ENCODE measurements at regions not wholly inside any gene's neighbourhood (a gene's known extent, or its start where the extent isn't known, plus 50 kb on each side); places are given as distances from the start of the nearest gene placed in this dataset.
"Not testable (repeated sequence)": the region's sequence is repeated elsewhere in the genome, so short reads cannot be mapped to it uniquely, and the experiment has no call there.

DNA sequence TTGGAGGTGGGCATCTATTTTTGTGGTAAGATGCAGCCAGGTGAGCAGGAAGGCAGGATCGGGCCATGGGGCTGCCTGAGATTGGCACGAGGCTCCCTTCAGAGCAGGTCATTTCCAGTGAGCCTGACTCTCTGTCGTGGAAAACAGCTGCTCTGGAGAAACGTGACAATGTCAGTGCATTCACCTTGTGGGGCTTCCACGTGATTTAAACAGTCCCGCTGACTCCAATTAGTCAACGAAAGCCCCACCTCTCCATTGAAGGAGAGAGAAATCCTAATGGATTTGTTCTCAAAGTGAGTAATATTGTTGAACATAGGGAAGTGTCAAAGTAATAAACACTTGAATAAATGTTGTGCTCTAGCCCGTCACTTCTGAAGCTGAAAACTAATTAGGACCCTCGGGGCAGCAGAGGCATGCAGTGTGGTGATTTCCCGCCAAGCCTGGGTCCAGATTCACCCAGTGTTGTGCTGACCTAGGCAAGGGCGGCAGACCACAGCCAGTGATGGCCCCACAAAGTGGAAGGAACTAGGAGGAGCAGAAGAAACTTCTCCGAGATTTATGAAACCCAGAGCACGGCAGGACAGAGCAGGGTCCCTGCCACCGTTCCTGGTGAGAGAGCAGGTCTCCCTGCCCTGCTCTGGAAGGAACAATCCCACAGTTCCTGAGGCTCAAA is 172.5 kb upstream of the C1orf174 start:
- Histone ChIP-seq H3K4me3 (no peak overlapping the region), H3K27me3 (peaks cover 82% of the 10 kb centered on the region), H3K9me3 (no peaks in the 10 kb centered on the region), H3K27ac (no peak overlapping the region), H3K4me1 (no peaks in the 10 kb centered on the region), H3K36me3 (no peaks in the 10 kb centered on the region)
- TF ChIP-seq POLR2A (IDR thresholded peaks at IDR 0.05) (no peak), POLR2AphosphoS5 (IDR thresholded peaks at IDR 0.05) (no peak)
- 28 to 40% methylated on average over 8 to 13 of the region's 14 CpGs for WGBS, 2 donors (ENCODE audit: low coverage in 1 of 2)
- no peak for ATAC-seq

DNA sequence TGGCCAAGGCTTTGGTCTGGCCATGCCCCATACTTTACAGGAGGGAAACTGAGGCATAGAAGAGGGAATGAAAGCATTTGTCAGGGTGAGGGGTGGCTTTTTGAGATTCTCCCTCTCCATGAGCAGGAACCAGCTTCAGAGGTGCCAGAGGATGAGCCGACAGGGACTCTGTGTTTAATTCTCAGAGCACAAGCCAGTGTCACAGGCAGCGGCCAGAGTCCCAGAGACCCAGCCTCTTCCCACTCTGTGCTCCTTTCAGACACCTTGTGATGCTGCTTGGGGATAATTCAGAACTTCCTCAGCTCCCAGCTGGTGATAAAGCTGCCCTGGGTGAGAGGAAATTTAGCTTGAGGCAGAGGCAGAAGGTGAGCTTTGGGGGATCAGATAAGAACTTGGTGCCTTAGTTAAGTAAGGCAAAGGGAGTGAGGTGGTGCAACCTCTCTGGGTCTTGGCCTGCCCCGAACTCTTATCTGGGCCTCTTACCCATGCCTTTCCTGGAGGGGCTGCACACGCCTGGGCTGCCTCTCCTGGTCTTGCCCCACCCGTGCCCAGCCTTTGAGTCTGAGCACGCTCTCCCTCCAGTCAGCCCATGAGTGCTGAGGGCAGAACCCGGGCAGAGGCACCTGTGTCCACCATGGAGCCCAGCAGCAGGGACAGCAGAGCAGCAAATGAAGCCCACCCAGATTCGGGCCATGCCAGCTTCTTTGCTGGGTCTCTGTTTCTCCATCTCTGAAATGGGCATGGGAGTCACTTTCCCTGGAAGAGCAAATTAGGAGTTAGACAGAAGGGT is 175.6 kb upstream of the C1orf174 start:
- no peaks in the 10 kb centered on the region for H3K36me3 ChIP-seq
- H3K27ac ChIP-seq, result no peak overlapping the region
- no peak overlapping the region for H3K4me3 ChIP-seq
- no peaks in the 10 kb centered on the region for H3K9me3 ChIP-seq
- no peaks in the 10 kb centered on the region for H3K4me1 ChIP-seq
- no peak for ATAC-seq
- H3K27me3 ChIP-seq, result peaks cover 81% of the 10 kb centered on the region
- TF ChIP-seq EP300 (IDR thresholded peaks at IDR 0.05) (no peak), POLR2A (IDR thresholded peaks at IDR 0.05) (no peak), POLR2AphosphoS5 (IDR thresholded peaks at IDR 0.05) (no peak)
- TF ChIP-seq, protein P1, sequence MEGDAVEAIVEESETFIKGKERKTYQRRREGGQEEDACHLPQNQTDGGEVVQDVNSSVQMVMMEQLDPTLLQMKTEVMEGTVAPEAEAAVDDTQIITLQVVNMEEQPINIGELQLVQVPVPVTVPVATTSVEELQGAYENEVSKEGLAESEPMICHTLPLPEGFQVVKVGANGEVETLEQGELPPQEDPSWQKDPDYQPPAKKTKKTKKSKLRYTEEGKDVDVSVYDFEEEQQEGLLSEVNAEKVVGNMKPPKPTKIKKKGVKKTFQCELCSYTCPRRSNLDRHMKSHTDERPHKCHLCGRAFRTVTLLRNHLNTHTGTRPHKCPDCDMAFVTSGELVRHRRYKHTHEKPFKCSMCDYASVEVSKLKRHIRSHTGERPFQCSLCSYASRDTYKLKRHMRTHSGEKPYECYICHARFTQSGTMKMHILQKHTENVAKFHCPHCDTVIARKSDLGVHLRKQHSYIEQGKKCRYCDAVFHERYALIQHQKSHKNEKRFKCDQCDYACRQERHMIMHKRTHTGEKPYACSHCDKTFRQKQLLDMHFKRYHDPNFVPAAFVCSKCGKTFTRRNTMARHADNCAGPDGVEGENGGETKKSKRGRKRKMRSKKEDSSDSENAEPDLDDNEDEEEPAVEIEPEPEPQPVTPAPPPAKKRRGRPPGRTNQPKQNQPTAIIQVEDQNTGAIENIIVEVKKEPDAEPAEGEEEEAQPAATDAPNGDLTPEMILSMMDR (IDR thresholded peaks at IDR 0.05), result no peak
- 33% methylated on average over 2 of the region's 8 CpGs; no CpG with 5 or more reads in 1 of the 2 donors for WGBS, 2 donors (ENCODE audit: low coverage in 1 of 2)

DNA sequence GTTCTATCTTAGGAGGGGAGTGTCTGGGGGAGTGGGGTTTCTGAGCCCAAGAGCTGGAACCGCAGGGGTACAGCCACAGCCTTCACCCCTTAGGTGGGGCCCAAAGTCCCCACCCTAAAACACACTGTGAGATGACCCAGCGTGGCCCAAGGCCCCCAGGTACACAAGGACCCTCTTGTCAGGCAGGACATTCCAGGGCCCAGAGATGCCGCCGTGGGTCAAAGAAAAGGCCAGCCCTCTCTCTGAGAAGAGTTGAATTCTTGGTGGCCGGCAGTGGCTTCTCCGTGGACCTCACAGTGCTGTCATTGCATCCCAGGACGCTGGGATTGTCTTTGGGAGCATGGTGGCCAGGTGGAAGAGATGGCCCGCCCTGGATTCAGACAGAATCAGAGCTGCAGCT is 176.3 kb upstream of the C1orf174 start:
- H3K27ac ChIP-seq, result no peak overlapping the region
- WGBS, 2 donors (ENCODE audit: low coverage in 1 of 2), result 59% methylated on average over 3 of the region's 8 CpGs; no CpG with 5 or more reads in 1 of the 2 donors
- peaks cover 81% of the 10 kb centered on the region for H3K27me3 ChIP-seq
- no peak overlapping the region for H3K4me3 ChIP-seq
- TF ChIP-seq POLR2AphosphoS5 (IDR thresholded peaks at IDR 0.05), result no peak
- no peak for TF ChIP-seq EP300 (IDR thresholded peaks at IDR 0.05)
- TF ChIP-seq, protein P1 (IDR thresholded peaks at IDR 0.05), result no peak
- ATAC-seq, result no peak
- H3K4me1 ChIP-seq, result no peaks in the 10 kb centered on the region
- H3K9me3 ChIP-seq, result peaks cover 0 to 4% (median 0%) of the 10 kb centered on the region in 3 donors
- no peaks in the 10 kb centered on the region for H3K36me3 ChIP-seq

DNA sequence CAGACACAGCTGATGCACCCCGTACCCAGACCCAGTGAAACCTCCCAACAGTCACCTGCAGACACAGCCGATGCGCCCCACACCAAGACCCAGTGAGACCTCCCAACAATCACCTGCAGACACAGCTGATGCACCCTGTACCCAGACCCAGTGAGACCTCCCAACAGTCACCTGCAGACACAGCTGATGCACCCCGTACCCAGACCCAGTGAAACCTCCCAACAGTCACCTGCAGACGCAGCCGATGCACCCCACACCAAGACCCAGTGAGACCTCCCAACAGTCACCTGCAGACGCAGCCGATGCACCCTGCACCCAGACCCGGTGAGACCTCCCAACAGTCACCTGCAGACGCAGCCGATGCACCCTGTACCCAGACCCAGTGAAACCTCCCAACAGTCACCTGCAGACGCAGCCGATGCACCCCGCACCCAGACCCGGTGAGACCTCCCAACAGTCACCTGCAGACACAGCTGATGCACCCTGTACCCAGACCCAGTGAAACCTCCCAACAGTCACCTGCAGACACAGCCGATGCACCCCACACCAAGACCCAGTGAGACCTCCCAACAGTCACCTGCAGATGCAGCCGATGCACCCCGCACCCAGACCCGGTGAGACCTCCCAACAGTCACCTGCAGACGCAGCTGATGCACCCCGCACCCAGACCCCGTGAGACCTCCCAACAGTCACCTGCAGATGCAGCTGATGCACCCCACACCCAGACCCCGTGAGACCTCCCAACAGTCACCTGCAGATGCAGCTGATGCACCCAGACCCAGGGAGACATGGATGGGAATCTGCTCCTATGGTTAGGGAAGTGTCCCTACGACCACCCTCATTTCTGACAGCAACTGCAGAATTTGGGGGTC is 178.3 kb upstream of the C1orf174 start:
- ATAC-seq, H3K4me3 ChIP-seq, H3K9me3 ChIP-seq, H3K4me1 ChIP-seq, H3K27ac ChIP-seq, H3K36me3 ChIP-seq: not testable (repeated sequence)
- H3K27me3 ChIP-seq, result peaks cover 79% of the 10 kb centered on the region
- 73 to 93% methylated on average over 3 of the region's 24 CpGs for whole genome bisulfite sequencing, 2 donors (ENCODE audit: low coverage in 1 of 2)

DNA sequence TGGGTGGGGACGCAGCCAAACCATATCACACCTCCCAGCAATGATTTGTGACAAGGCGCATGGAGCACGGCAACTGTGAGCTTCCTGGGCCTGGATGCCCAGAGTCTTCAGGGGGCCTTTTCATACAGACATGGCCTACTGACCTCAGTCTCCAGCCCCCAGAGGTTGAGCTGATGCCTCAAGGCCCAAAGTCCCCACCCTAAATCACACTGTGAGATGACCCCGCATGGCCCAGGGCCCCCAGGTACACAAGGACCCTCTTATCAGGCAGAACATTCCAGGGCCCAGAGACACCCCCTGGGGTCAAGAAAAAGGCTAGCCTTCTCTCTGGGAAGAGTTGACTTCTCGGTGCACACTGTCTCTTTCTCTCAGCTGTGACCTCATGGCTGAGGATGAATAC is 179.7 kb upstream of the C1orf174 start:
- 75 to 96% methylated on average over 2 to 4 of the region's 5 CpGs for WGBS, 2 donors (ENCODE audit: low coverage in 1 of 2)

More for the DNA sequence above, 179.7 kb upstream of the C1orf174 start:
- no peak for TF ChIP-seq EP300 (IDR thresholded peaks at IDR 0.05)
- TF ChIP-seq, protein P1 (IDR thresholded peaks at IDR 0.05), result no peak
- H3K27ac ChIP-seq, result no peak overlapping the region
- H3K4me1 ChIP-seq, result no peaks in the 10 kb centered on the region
- H3K36me3 ChIP-seq, result no peaks in the 10 kb centered on the region
- no peak overlapping the region for H3K4me3 ChIP-seq
- H3K9me3 ChIP-seq, result peaks cover 0 to 5% (median 0%) of the 10 kb centered on the region in 3 donors
- ATAC-seq, result no peak
- H3K27me3 ChIP-seq, result peaks cover 74% of the 10 kb centered on the region
